ENCODE measurements at regions not wholly inside any gene's neighbourhood (a gene's known extent, or its start where the extent isn't known, plus 50 kb on each side); places are given as distances from the start of the nearest gene placed in this dataset.
"Not testable (repeated sequence)": the region's sequence is repeated elsewhere in the genome, so short reads cannot be mapped to it uniquely, and the experiment has no call there.

DNA sequence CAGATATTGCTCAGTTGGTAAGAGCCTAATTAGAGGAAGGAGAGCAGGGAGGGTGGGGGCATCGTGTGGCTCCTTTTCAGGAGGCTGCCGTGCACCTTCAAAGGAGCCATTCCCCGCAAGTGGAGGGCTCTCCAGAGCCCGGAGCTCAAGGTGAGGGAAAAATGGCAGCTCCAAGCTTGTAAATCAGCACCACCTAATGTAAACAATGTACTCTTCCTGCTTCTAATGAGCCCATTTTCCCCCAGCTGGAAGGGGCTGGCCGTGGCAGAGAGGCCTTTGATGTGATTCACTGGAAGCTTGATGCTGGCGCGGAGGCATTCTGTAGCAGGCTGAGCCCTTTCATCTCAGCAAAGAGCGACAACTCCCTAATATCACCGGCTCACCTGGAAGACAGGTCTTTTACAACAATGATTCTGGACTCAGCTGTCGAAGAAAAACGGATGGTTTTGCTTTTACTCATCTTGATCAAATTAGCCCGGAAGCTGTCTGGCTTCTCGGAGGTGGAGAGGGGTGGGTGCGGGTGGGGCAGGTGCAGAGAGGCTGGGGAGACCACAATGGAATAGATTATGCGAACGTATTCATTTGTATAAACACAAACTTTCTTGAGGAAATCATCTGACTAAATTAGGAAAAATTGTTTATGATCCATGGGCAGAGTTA lies 112.5 kb downstream of the RRAGC start:
- no peak for DNase-seq

- no peak for DNase-seq
Measured at GRCh38 chr1:38746402-38746935, 113.1 kb downstream of the RRAGC start.

DNA sequence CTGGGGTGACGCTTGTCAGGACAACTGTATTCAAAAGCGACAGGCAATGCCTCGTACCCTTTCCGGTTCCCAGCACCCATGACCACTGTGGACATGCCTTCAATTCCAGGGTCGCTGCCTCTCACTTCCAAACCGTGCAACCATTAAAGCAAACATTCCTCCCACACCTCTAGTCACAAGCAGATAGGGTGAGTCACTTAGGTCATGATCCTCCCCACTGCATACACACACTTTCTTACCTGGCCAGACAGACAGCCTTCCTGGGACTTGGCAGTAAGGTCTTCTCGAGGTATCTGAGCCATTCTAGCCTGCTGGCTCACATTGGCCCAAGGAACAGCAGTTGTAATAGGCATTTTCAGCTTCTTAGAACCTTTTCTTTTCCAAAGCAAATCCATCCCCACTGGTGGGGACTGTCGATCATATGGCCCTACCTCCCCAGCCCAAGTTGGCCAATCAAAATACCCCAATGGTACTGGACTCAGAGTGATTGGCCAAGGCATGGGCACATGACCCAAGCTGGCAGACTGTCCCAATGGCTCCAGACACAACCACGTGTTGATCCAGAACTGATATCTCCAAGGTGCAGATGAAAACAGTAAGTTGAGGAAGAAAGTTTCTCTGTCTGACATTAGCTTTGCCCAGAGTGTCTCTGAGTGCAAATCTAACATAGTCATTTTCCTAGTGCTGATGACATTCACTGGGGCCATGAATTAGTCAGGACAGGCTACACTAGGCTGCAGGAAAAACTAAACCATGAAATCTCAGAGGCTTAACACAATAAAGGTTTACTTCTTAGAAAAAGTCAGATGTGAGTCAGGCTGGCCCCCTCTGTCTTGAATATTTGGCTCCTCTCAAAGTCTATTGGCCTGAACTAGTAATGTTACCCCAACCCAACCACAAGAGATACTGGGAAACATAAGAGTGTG lies 113.8 kb downstream of the RRAGC start:
- DNase-seq, result no peak

GRCh38 chr1:38744452-38745350 lies 114.9 kb downstream of the RRAGC start:
- DNase-seq, result no peak

- DNase-seq, result no peak
Measured at GRCh38 chr1:38743184-38743583, 116.4 kb downstream of the RRAGC start.

GRCh38 chr1:38741341-38741740 lies 118.2 kb downstream of the RRAGC start:
- DNase-seq, result no peak

DNA sequence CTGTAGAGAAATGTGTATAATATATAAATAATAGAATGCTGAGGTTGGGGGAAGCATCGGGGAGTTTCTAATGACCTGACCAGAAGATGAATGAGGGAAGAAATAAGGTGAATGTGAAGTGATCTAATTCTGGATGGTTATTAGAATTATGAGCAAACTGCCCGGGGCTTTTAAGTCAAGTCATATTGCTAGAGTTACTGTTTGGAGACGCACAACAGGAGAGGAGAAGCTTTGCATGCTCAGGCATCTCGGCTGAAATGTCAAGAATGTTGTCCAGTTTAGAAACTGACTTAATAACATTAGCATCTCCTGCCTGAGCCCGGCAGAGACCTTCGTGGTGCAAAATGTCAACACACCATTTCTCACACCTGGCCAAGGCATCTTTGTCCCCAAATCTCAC lies 119.1 kb downstream of the RRAGC start:
- no peak for DNase-seq

- no peak for DNase-seq
Measured at GRCh38 chr1:38738207-38738606, 121.4 kb downstream of the RRAGC start.

DNA sequence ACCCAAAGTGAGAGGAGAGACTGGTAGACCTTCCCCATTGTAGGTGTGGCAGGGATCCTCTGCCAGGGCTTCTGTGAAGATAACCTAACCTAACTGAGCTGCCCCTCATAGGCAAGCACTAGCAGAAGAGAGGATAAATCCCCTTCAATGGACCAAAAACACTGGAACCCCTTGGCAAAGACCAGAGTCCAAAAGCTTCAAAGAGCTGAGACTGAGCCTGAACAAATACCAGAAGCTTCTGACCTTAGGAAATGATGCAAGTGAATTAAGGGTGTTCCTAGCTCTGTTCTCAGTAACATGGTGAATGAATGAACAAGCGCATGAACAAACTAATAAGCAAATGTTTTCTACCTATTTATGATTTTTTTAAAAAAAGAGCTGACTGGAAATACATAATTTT lies 123.2 kb downstream of the RRAGC start:
- DNase-seq, result no peak

DNA sequence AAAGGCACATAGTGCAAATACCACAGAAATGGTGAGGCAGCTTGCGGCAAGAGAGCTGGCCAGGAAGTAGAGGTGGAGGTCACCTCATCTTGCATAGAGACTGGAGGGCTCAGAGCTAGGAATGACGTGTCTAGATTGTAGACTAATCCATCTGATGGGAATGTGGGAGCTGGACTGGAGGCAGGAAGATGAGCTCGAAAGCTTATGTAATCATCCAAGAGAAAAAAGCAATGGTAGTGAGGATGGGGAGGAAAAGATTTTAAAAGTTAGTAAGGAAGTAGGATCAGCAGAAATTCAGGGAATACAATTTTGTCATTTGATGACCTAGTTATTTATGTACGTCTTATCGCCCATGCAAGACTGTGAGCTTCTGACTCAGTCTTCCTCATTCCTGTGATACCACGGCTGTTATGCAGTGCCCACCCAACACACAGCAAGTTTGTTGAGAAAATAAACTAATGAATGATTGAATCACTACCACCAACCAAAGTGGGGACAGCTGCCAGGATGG lies 123.9 kb downstream of the RRAGC start:
- DNase-seq, result no peak

- DNase-seq, result no peak
Measured at GRCh38 chr1:38733761-38734160, 125.8 kb downstream of the RRAGC start.

- no peak for DNase-seq
Measured at GRCh38 chr1:38730511-38731397, 128.8 kb downstream of the RRAGC start.

- no peak for DNase-seq
Measured at GRCh38 chr1:38728585-38728908, 131.0 kb downstream of the RRAGC start.

GRCh38 chr1:38727684-38728584 lies 131.6 kb downstream of the RRAGC start:
- no peak for DNase-seq

DNA sequence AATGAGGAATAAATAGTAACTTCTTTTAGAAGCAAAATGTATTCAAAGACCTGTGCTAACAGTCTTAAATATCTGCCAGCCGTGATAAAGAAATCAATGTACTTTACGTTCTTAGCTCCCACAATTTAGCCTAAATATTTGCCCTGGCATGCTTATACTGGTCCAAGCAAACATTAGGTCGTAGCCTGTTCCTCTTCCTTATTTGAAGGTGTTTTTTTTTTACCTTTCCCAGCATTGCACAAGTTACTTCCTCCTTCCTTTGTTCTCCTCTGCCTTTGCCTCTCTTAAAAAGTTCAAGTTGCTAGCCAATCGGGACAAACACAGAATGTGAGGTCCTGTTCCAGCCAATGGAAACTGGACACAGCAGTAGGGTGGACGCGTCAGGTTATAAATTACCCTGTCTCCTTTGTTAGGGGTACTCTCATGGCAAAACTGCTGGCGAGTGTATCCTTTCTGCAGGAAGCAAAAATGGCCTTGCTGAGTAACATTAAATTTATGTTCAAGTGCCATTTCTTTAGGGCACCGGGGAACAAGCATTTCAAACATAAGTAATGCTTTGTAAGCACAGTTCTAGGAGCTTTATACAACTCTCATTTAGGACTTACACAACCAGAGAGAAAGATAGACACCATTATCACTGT lies 134.1 kb downstream of the RRAGC start:
- DNase-seq, result not testable (repeated sequence)

GRCh38 chr1:38724160-38725131 lies 135.1 kb downstream of the RRAGC start:
- DNase-seq, result no peak

DNA sequence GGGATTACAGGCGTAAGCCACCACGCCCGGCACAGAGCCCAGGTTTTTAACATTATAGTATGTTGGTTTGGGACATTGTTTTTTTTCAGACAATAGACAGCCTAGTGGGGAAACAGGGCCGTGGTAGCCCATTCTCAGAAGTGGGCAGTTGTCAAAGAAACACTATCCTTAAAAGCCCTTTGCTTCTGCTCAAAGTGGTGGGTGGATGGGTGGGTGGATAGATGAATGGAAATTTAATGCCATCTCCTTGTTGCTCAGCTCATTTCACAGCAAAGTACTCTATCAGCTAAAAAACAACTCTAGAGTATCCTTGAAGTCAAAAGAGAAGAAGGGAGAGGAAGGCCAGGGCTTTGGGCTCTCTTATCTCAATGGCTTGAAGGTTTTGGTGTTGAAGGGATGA lies 137.8 kb downstream of the RRAGC start:
- DNase-seq, result no peak

DNA sequence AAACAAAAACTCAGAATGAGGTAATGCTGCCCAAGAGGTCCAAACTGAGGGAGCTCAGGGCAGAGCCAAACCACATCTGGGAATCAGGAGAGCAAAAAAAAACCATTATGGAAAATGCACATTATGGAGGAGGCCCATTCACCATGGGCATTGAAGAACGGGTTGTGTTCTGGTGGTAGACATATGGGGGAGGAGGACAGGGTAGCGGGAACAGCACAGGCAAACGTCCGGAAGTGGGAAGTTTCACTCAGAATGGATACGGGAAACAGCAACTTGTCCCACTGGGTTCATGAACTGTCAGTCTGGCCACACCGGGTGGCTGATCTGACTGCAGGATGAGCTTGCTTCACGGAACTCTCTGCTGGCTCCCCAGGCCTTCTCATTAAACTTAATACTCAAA lies 139.7 kb downstream of the RRAGC start:
- no peak for DNase-seq

GRCh38 chr1:38718031-38718430 lies 141.5 kb downstream of the RRAGC start:
- no peak for DNase-seq

Data from activated effector memory CD4-positive, alpha-beta T cell treated with Interleukin-2 at 50 U/mL for 16 hours (primary cell).